ENCODE measurements at regions not wholly inside any gene's neighbourhood (a gene's known extent, or its start where the extent isn't known, plus 50 kb on each side); places are given as distances from the start of the nearest gene placed in this dataset.

DNA sequence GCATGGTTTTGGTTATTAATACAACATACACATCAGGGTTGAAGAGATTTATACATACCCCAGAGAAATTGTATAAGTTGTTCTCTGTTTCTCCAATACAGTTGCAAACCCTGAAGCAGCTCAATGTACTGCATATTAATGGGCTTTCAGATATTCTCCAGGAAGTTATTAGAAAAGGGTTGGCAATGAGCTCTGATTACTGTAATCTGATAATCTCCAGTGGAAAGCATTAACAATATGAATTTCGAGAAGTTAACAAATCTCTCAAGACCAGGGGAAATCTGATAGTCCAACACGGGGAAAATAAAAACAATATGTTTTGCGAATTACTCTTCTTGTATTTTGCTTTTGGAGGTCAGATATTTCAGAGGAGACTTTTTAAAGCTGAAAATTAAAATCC is 950.1 kb downstream of the TBL1XR1 start:
- no peaks in the 10 kb centered on the region for H3K79me2 ChIP-seq (ENCODE audit: insufficient read depth, low read length)
- no peak overlapping the region for H2AFZ ChIP-seq (ENCODE audit: insufficient read depth, low read depth, low read length, poor library complexity, severe bottlenecking)
- Mint-ChIP-seq H3K27me3 (ENCODE audit: low read depth in 3 of 3) (peaks cover 0 to 2% (median 0%) of the 10 kb centered on the region in 3 donors), H3K4me3 (no peak overlapping the region), H3K4me1 (no peaks in the 10 kb centered on the region), H3K27ac (no peak overlapping the region), H3K9me3 (peaks cover 0 to 12% (median 4%) of the 10 kb centered on the region in 7 donors), H3K36me3 (no peaks in the 10 kb centered on the region)
- H3K36me3 ChIP-seq (replicated peaks in 1 of 2; ENCODE audit: control insufficient read depth in 1 of 2, insufficient read depth in 2 of 2, low read length in 2 of 2) = no peaks in the 10 kb centered on the region
- no peaks in the 10 kb centered on the region for H4K20me1 ChIP-seq (ENCODE audit: insufficient read depth, low read length)
- H3K9me3 ChIP-seq (replicated peaks in 1 of 2; ENCODE audit: control insufficient read depth in 1 of 2, insufficient read depth in 1 of 2, low read length in 2 of 2) = peaks cover 6 to 12% of the 10 kb centered on the region in 2 donors
- no peaks in the 10 kb centered on the region for H3K4me1 ChIP-seq (ENCODE audit: control insufficient read depth in 1 of 2, insufficient read depth in 2 of 2, low read length in 2 of 2)
- no peaks in the 10 kb centered on the region for H3K27me3 ChIP-seq (ENCODE audit: control insufficient read depth in 2 of 2, insufficient read depth in 2 of 2, low read length in 2 of 2)
- H3K9ac ChIP-seq (ENCODE audit: insufficient read depth, low read length, poor library complexity, severe bottlenecking) = no peak overlapping the region
- no peak overlapping the region for H3K27ac ChIP-seq (ENCODE audit: low read depth in 1 of 2, low read length in 2 of 2)
- H3K4me3 ChIP-seq (replicated peaks in 1 of 3; ENCODE audit: low read depth in 2 of 3, low read length in 3 of 3) = no peak overlapping the region
- H3K4me2 ChIP-seq (replicated peaks; ENCODE audit: extremely low read depth, low read length, poor library complexity, severe bottlenecking) = no peak overlapping the region
- no CpG with 5 or more reads among the region's 3 CpGs for WGBS (ENCODE audit: insufficient coverage)
- DNase-seq = no peak
- TF ChIP-seq, protein P1, sequence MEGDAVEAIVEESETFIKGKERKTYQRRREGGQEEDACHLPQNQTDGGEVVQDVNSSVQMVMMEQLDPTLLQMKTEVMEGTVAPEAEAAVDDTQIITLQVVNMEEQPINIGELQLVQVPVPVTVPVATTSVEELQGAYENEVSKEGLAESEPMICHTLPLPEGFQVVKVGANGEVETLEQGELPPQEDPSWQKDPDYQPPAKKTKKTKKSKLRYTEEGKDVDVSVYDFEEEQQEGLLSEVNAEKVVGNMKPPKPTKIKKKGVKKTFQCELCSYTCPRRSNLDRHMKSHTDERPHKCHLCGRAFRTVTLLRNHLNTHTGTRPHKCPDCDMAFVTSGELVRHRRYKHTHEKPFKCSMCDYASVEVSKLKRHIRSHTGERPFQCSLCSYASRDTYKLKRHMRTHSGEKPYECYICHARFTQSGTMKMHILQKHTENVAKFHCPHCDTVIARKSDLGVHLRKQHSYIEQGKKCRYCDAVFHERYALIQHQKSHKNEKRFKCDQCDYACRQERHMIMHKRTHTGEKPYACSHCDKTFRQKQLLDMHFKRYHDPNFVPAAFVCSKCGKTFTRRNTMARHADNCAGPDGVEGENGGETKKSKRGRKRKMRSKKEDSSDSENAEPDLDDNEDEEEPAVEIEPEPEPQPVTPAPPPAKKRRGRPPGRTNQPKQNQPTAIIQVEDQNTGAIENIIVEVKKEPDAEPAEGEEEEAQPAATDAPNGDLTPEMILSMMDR (IDR thresholded peaks at IDR 0.05) = no peak
- intact Hi-C loops (cut with micrococcal nuclease) = no loop called here

DNA sequence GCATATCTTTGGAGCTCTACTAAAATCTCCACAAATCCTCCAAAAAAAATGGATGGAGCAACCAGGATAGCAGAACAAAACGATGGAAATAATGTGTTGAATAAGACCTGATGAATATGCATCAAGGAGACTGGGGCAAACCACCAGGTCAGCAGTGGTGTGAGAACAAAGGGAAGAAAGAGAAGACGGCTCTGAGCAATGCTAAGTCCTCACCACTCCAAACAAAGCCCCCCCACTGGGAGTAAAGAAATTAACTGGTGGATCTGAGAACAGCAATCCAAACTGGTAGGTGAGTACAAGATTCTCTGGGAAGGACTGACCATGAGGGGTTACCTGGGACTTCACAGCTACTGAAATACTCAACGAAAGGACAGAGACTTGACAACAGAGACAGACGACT is 977.3 kb downstream of the TBL1XR1 start:
- no peaks in the 10 kb centered on the region for H3K4me1 ChIP-seq (ENCODE audit: control insufficient read depth in 1 of 2, insufficient read depth in 2 of 2, low read length in 2 of 2)
- Mint-ChIP-seq H3K27ac (no peak overlapping the region), H3K4me3 (no peak overlapping the region), H3K9me3 (peaks cover 0 to 13% (median 4%) of the 10 kb centered on the region in 7 donors), H3K27me3 (ENCODE audit: low read depth in 3 of 3) (no peaks in the 10 kb centered on the region), H3K4me1 (no peaks in the 10 kb centered on the region), H3K36me3 (no peaks in the 10 kb centered on the region)
- H3K4me2 ChIP-seq (replicated peaks; ENCODE audit: extremely low read depth, low read length, poor library complexity, severe bottlenecking) = no peak overlapping the region
- H3K9ac ChIP-seq (ENCODE audit: insufficient read depth, low read length, poor library complexity, severe bottlenecking) = no peak overlapping the region
- H3K9me3 ChIP-seq (replicated peaks in 1 of 2; ENCODE audit: control insufficient read depth in 1 of 2, insufficient read depth in 1 of 2, low read length in 2 of 2) = peaks cover 4 to 11% of the 10 kb centered on the region in 2 donors
- H2AFZ ChIP-seq (ENCODE audit: insufficient read depth, low read depth, low read length, poor library complexity, severe bottlenecking) = no peak overlapping the region
- no peak for DNase-seq
- H3K79me2 ChIP-seq (ENCODE audit: insufficient read depth, low read length) = no peaks in the 10 kb centered on the region
- H3K27me3 ChIP-seq (ENCODE audit: control insufficient read depth in 2 of 2, insufficient read depth in 2 of 2, low read length in 2 of 2) = no peaks in the 10 kb centered on the region
- H3K27ac ChIP-seq (ENCODE audit: low read depth in 1 of 2, low read length in 2 of 2) = no peak overlapping the region
- no peaks in the 10 kb centered on the region for H4K20me1 ChIP-seq (ENCODE audit: insufficient read depth, low read length)
- 100% methylated on average over 2 of the region's 4 CpGs for WGBS (ENCODE audit: insufficient coverage)
- intact Hi-C loops (cut with micrococcal nuclease) = no loop called here
- TF ChIP-seq, protein P1 (IDR thresholded peaks at IDR 0.05) = no peak
- no peak overlapping the region for H3K4me3 ChIP-seq (replicated peaks in 1 of 3; ENCODE audit: low read depth in 2 of 3, low read length in 3 of 3)
- no peaks in the 10 kb centered on the region for H3K36me3 ChIP-seq (replicated peaks in 1 of 2; ENCODE audit: control insufficient read depth in 1 of 2, insufficient read depth in 2 of 2, low read length in 2 of 2)
